Activated CD4-positive, alpha-beta T cell treated with anti-CD3 and anti-CD28 coated beads, Interleukin-10, Interleukin-2, amounts not matched to agents 100 ng/mL and 50 ng/mL, durations not matched to agents 16 hours and 8 hours (primary cell): ENCODE measurements at regions not wholly inside any gene's neighbourhood (a gene's known extent, or its start where the extent isn't known, plus 50 kb on each side); places are given as distances from the start of the nearest gene placed in this dataset.
"Not testable (repeated sequence)": the region's sequence is repeated elsewhere in the genome, so short reads cannot be mapped to it uniquely, and the experiment has no call there.

ENCODE experiments used
- DNase-seq: peaks from one replicate; pipeline ENCODE4 v3.0.0-alpha.2; 2020

DNA sequence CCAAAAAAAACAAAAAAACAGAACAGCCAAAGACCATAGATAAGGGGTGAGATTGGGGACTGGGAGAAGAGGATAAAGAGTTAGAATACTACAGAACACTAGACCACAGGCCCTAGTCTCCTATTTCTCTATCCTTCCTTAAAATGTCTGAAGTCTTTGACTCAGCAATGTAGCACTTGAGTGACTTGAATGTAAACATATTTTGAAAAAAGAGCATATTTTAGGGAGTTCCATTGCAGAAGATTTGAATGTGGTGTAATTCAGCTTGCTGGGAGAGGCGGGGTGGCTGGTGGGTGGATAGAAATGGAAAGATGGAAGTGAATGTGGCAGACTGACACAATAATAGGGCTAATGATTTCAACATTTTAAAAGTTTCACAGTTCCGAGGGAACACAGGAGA is 144.9 kb downstream of the CHIC2 start:
- no peak for DNase-seq

GRCh38 chr4:53917729-53918128 is 146.7 kb downstream of the CHIC2 start:
- peak; percentile 8 for DNase-seq

- no peak for DNase-seq
Measured at GRCh38 chr4:53916431-53916889, 147.9 kb downstream of the CHIC2 start.

GRCh38 chr4:53914313-53915016 is 149.9 kb downstream of the CHIC2 start:
- DNase-seq, result peak; percentile 52

- DNase-seq, result no peak
Measured at GRCh38 chr4:53913771-53914170, 150.6 kb downstream of the CHIC2 start.

GRCh38 chr4:53912766-53913497 is 151.5 kb downstream of the CHIC2 start:
- DNase-seq, result no peak

GRCh38 chr4:53908661-53909078 is 155.7 kb downstream of the CHIC2 start:
- DNase-seq, result peak; percentile 53

DNA sequence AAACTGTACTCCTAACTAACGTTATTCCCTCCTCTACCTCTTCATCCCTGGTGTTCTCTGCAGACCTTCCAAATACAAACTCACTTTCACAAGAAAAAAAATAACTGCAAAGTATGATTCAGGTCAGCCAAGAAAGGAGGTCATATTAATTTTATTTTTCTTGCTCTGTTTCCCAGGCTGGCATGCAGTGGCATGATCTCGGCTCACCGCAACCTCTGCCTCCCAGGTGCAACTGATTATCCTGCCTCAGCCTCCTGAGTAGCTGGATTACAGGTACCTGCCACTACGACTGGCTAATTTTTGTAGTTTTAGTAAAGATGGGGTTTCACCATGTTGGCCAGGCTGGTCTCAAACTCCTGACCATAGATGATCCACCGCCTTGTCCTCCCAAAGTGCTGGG is 156.6 kb downstream of the CHIC2 start:
- DNase-seq, result no peak

GRCh38 chr4:53906606-53907190 is 157.7 kb downstream of the CHIC2 start:
- DNase-seq, result no peak

GRCh38 chr4:53905941-53906377 is 158.4 kb downstream of the CHIC2 start:
- peak; percentile 20 for DNase-seq

DNA sequence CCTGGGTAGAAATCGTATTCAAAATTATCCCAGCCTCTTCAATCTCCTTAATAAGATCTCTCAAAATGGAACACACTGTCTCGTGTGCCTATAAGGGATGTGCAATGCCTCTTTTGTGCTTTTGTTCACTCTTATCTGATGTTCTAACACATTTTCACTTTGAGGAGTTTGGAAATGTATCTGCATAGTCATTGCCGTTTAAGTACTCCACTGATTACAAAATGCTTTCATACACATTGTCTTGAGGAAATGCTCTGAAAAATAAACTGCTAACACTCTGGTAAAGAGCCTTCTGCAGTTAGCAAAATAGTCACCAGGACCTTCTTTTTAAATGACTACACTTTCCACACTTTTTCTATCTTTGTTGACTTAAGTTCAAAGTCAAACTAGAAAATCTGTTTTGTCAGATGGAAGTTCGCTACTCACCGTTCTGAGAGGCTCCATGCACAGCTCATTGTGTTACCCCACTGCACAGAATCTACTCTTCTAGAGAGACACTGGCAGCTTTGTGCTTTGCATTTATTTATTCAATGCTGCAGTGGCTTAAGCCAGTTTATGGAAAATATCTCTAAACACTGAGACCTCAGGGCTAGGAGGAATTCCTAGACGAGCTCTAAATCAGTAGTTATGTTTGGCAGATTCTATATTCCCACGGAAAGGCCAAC is 159.0 kb downstream of the CHIC2 start:
- DNase-seq, result no peak

DNA sequence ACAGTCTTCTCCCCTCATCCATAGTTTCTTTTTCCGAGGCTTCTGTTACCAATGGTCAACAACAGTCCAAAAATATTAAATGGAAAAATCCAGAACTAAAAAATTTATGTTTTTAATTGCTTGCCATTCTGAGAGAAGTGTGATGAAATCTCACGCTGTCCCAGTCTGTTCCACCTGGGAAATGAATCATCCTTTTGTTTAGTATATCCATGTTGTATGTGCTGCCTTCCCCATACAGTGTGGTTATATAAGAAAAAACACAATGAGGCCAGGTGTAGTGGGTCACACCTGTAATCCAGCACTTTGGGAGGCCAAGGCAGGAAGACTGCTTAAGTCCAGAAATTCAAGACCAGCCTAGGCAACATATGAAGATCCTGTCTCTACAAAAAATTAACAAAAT is 161.6 kb downstream of the CHIC2 start:
- no peak for DNase-seq

DNA sequence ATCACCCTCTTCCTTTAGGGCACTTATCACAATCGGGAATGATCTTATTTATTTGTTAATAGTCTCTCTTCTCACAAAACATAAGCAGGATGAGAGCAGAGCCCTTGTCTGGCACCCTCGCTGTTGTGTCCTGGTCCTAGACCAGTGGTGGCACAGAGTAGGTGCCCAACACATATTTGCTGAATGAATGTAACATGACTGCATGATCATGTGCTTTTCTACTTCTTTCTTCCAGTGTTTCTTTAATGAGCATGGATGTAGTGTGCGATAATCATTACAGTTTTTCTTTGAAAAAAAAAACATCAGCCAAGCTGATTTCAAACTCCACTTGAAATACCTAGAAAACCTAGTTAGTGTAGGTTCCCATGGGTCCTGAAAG is 164.1 kb downstream of the CHIC2 start:
- DNase-seq, result no peak

DNA sequence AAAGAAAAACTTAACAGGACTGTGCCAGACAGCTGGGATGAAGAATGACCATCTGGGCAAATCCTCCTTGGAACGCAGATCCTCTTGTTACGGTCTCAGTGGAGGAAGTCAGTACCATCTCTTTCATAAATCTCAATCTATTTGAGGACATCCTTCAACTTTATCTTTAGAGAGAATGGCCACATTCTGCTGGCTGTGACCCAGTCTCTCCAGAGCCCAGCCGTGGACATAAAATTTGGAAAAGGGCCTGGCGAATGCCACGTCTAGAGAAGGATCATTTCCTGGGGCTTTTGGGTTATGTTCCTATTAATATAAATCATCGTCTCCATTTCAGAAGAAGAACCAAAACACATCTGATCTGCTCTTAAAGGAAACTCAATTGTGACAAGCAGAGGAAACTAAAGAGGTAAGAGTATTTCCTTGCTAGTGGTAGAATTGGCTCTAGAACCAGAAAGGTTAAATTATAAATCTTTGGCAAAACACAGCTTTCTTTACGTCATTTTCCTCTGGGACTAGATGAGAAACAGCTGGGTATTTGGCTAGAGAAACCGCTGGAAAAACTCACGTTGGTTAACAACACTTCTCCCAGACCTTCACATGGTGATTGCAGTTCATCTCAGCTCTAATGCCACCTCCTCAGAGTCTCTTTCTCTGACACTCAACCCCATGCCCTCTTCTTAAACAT is 164.7 kb downstream of the CHIC2 start:
- no peak for DNase-seq

- no peak for DNase-seq
Measured at GRCh38 chr4:53895137-53895536, 169.3 kb downstream of the CHIC2 start.

DNA sequence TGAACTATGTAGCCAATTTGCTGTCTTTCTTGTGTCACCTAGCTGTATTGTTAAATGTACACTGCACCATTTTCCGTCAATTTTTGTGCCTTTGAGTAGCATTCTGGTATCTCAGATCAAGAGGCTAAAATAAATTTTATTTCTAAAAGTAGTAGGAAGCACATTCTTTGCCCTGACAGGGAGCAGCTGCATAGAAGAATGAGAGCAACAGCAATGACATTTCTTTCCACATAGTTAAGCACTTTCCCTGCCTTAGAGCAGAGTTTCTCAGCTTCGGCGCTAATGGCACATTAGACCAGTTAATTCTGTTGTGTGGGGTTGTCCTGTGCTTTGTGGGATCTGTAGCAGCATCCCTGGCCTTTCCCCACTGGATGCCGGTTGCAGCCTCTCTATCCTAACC is 173.9 kb downstream of the CHIC2 start:
- DNase-seq, result no peak

GRCh38 chr4:53889326-53890055 is 174.9 kb downstream of the CHIC2 start:
- no peak for DNase-seq

DNA sequence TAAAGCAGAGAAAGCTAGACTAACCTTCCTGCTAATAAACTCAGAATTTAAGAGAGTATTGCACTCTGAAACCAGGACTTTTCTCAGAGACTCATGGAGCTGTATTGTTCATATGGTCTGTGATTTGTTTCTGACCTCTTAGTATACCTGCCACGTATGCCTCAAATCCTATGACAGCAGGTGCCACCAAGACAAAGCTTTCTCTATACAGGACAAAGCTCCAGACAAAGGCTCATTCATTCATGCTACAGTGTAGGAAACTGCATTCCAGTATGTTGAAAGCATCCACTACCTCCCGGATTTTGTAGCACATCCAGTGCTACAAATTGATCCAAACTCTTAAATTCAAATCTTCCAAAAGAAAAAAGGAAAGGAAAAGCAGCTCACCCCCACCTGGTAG is 178.3 kb downstream of the CHIC2 start:
- DNase-seq, result no peak

DNA sequence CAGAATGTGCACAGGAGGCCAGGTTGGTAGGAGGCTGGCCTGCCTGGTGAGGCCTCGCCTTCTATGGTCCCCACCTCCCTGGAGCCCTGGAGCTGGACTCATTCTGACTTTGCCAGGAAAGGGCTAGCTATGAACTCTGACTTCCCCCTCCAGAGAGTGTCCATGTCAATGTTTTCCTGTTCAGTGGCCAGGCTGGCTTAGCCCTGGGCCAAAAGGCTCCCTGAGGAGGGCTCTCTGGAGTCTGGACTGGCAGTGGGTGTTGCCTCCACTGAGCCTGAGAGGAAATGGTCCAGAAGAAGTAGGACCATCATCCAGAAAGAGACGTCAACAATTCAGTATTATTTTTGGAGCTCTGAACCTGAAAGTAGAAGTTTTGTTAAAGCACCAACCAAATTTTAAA is 178.7 kb downstream of the CHIC2 start:
- DNase-seq, result no peak

DNA sequence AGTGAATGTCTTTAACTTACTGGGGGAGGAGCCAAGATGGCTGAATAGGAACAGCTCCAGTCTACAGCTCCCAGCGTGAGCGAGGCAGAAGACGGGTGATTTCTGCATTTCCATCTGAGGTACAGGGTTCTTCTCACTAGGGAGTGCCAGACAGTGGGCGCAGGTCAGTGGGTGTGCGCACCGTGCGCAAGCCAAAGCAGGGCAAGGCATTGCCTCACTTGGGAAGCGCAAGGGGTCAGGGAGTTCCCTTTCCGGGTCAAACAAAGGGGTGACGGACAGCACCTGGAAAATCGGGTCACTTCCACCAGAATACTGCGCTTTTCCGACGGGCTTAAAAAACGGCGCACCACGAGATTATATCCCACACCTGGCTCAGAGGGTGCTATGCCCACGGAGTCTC is 187.3 kb downstream of the CHIC2 start:
- not testable (repeated sequence) for DNase-seq

DNA sequence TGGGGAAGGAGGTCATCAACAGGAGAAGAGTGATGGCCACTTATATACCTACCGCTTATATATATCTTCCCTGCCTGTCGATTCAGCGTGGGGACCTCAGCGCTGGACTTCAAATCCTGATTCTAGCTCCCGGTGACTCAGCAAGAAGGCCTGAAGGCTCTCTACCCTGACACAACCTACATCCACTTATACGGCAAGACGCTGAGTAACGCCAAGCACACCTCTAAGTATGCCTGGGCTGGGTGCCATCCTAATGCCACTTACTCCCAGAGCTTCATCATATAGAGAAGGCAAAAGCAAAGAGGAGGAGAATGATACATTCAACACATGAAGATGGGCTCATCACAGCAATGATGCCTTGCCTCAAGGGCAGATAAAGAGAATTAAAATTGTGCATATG is 198.3 kb downstream of the CHIC2 start:
- no peak for DNase-seq

DNA sequence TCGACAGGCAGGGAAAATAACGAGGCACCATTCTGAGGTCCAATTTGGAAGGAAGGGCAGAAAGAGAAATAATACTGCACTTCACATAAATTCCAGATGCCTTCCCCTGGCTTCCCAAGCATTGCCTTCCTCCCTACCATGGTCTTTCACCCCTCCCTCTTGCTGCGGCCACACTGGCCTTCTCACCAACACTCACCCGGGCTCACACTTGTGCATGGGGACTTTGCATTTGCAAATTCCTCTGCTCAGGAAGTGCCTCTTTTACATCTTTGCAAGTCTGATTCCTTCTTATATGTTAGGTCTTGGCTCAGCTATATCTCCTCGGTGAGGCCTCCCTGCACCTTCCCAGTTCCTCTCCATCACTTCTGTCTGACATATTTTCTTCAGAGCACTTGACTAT is 199.4 kb downstream of the CHIC2 start:
- no peak for DNase-seq
